DND-41 (cell line): ENCODE measurements at regions not wholly inside any gene's neighbourhood (a gene's known extent, or its start where the extent isn't known, plus 50 kb on each side); places are given as distances from the start of the nearest gene placed in this dataset.

Experiments used
- ATAC-seq: fragments of 200-7000 bp; cut with Tn5 transposase; 3 replicates; pipeline ENCODE4 v1.9.1; 2021; ENCODE audit warnings: low read depth; ENCODE audit not compliant: insufficient read depth
- DNase-seq: peaks from one replicate; pipeline ENCODE4 v3.0.0-alpha.2; 2020
- H2AFZ ChIP-seq: 2 replicates; pipeline ENCODE4 v1.6.0; 2012; ENCODE audit warnings: low read depth, low read length
- H3K27ac ChIP-seq: 2 replicates; pipeline ENCODE4 v1.5.1; 2012; ENCODE audit warnings: low read length, inconsistent platforms
- H3K27me3 ChIP-seq: fragments of 200-600 bp; sonication (generic); 2 replicates; pipeline ENCODE4 v1.6.0; 2012; ENCODE audit warnings: low read length, mild to moderate bottlenecking, inconsistent platforms; ENCODE audit not compliant: insufficient read depth, poor library complexity
- H3K36me3 ChIP-seq: 2 replicates; pipeline ENCODE4 v1.5.1; 2012; ENCODE audit warnings: low read length, inconsistent platforms; ENCODE audit not compliant: insufficient read depth
- H3K4me1 ChIP-seq: 2 replicates; pipeline ENCODE4 v1.5.1; 2012; ENCODE audit warnings: mild to moderate bottlenecking, low read length; ENCODE audit not compliant: insufficient read depth
- H3K4me2 ChIP-seq: 2 replicates; pipeline ENCODE4 v1.6.0; 2012; ENCODE audit warnings: mild to moderate bottlenecking, moderate library complexity, low read length, inconsistent platforms; ENCODE audit not compliant: insufficient read depth
- H3K4me3 ChIP-seq, 2 experiments: fragments of 200-600 bp in 1 of 2; shearing (Covaris generic) in 1 of 2; 2 replicates each; pipeline ENCODE4 v1.5.1; 2012 to 2016; ENCODE audit warnings: inconsistent platforms in 2 of 2, low read length in 2 of 2, mild to moderate bottlenecking in 2 of 2, low read depth in 1 of 2, moderate library complexity in 1 of 2
- H3K79me2 ChIP-seq: 2 replicates; pipeline ENCODE4 v1.6.0; 2012; ENCODE audit warnings: low read length, inconsistent platforms; ENCODE audit not compliant: insufficient read depth
- H3K9ac ChIP-seq: 2 replicates; pipeline ENCODE4 v1.6.0; 2012; ENCODE audit warnings: low read depth, mild to moderate bottlenecking, inconsistent platforms, low read length, moderate library complexity
- H3K9me3 ChIP-seq: 2 replicates; pipeline ENCODE4 v1.5.1; 2012; ENCODE audit warnings: low read length, moderate library complexity, mild to moderate bottlenecking, inconsistent platforms; ENCODE audit not compliant: insufficient read depth, severe bottlenecking
- H4K20me1 ChIP-seq: 2 replicates; pipeline ENCODE4 v1.6.0; 2012; ENCODE audit warnings: low read length; ENCODE audit not compliant: insufficient read depth
- CTCF ChIP-seq: IDR thresholded peaks from 2 replicates; pipeline ENCODE4 v1.5.1; 2012; ENCODE audit warnings: borderline replicate concordance, low read length, moderate library complexity, mild to moderate bottlenecking; ENCODE audit not compliant: poor library complexity, severe bottlenecking; ENCODE audit errors: extremely low read depth
- EZH2 ChIP-seq: IDR thresholded peaks from 3 replicates; pipeline ENCODE4 v1.6.1; 2012; ENCODE audit warnings: borderline replicate concordance, low read depth, mild to moderate bottlenecking, moderate library complexity, low read length, inconsistent platforms; ENCODE audit not compliant: severe bottlenecking

GRCh38 chr21:41559658-41560631, 52.0 kb upstream of the TMPRSS2 start:
- H2AFZ ChIP-seq, result no peak overlapping the region
- no peaks in the 10 kb centered on the region for H3K9me3 ChIP-seq
- TF ChIP-seq EZH2, result no peak
- no peak for TF ChIP-seq CTCF
- no peak overlapping the region for H3K4me2 ChIP-seq
- H3K27me3 ChIP-seq, result no peaks in the 10 kb centered on the region
- H3K36me3 ChIP-seq, result no peaks in the 10 kb centered on the region
- no peak overlapping the region for H3K4me3 ChIP-seq
- no peaks in the 10 kb centered on the region for H3K79me2 ChIP-seq
- no peaks in the 10 kb centered on the region for H4K20me1 ChIP-seq
- H3K4me1 ChIP-seq, result no peaks in the 10 kb centered on the region
- H3K27ac ChIP-seq, result no peak overlapping the region
- DNase-seq (no peak), ATAC-seq (no peak)
- no peak overlapping the region for H3K9ac ChIP-seq

DNA sequence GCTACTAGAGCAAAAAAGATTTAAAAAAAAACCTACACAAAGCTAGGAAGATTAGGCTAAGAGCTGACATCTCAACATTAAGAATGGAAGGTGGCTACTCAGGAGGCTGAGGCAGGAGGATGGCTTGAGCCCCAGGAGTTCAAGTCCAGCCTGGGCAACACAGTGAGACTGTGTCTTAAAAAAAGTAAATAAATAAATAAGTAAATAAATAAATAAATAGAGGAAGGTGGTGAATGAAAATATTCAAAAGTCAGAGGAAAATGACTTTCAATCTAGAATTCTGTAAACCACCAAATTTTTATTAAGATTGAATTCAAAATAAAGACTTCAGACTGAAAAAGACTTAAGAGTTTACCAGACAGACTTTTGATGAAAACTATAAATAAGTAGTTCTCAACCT, 50.9 kb upstream of the TMPRSS2 start:
- Histone ChIP-seq H3K4me1 (no peaks in the 10 kb centered on the region), H3K9me3 (no peaks in the 10 kb centered on the region), H4K20me1 (no peaks in the 10 kb centered on the region), H3K27me3 (no peaks in the 10 kb centered on the region), H2AFZ (no peak overlapping the region), H3K4me2 (no peak overlapping the region), H3K79me2 (no peaks in the 10 kb centered on the region), H3K27ac (no peak overlapping the region), H3K36me3 (no peaks in the 10 kb centered on the region), H3K9ac (no peak overlapping the region), H3K4me3 (no peak overlapping the region)
- ATAC-seq, result no peak
- TF ChIP-seq EZH2 (no peak), CTCF (no peak)
- no peak for DNase-seq

DNA sequence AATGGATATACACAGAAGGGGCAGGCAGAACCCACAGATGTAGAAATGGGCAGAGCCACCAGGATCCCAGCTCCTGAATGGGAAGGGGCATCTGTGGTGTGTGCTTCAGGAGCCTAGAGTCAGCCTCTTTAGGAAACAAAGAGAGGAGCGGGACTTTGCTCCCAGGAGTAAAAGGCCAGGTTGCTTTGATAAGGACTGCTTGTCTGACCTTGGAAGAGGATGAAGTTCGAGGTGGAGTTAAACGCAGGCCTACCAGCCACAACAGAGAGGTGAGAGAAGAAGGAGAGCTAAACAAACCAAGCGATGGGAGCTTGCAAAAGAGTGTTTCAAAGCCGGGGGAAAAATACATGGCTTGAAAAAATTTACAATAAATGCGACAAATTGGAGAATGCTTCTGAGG, 49.9 kb upstream of the TMPRSS2 start:
- Histone ChIP-seq H3K79me2 (no peaks in the 10 kb centered on the region), H4K20me1 (no peaks in the 10 kb centered on the region), H3K4me1 (no peaks in the 10 kb centered on the region), H3K4me2 (no peak overlapping the region), H3K27me3 (no peaks in the 10 kb centered on the region), H3K27ac (no peak overlapping the region), H2AFZ (no peak overlapping the region), H3K9ac (no peak overlapping the region), H3K4me3 (no peak overlapping the region), H3K36me3 (no peaks in the 10 kb centered on the region), H3K9me3 (no peaks in the 10 kb centered on the region)
- DNase-seq, result no peak
- ATAC-seq, result no peak
- TF ChIP-seq CTCF (no peak), EZH2 (no peak)
